ENCODE measurements at regions not wholly inside any gene's neighbourhood (a gene's known extent, or its start where the extent isn't known, plus 50 kb on each side); places are given as distances from the start of the nearest gene placed in this dataset.
"Not testable (repeated sequence)": the region's sequence is repeated elsewhere in the genome, so short reads cannot be mapped to it uniquely, and the experiment has no call there.

DNA sequence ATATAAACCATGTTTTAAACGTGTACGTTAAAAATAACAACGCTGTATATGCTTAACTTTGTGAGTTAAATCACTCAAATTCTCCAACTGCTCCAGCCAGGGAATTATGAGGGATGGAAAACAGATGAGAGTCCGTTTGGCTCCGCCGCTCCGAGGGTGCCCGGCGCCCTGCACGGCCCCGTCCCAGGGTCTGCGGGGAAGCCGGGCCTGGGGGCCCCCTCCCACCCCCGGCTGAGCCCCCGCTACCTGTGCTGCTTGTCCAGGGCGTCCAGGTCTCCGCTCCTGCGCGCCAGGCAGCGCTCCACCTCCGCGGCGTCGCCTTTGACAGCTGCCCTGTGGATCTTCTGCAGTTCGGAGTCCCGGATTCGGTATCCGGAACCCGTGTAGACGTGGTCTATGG is 415.5 kb downstream of the FOXD4L4 start:
- not testable (repeated sequence) for DNase-seq (ENCODE audit: low spot score)

GRCh38 chr9:66153021-66153725 is 416.2 kb downstream of the FOXD4L4 start:
- DNase-seq (ENCODE audit: low spot score) = peak; percentile 46

DNA sequence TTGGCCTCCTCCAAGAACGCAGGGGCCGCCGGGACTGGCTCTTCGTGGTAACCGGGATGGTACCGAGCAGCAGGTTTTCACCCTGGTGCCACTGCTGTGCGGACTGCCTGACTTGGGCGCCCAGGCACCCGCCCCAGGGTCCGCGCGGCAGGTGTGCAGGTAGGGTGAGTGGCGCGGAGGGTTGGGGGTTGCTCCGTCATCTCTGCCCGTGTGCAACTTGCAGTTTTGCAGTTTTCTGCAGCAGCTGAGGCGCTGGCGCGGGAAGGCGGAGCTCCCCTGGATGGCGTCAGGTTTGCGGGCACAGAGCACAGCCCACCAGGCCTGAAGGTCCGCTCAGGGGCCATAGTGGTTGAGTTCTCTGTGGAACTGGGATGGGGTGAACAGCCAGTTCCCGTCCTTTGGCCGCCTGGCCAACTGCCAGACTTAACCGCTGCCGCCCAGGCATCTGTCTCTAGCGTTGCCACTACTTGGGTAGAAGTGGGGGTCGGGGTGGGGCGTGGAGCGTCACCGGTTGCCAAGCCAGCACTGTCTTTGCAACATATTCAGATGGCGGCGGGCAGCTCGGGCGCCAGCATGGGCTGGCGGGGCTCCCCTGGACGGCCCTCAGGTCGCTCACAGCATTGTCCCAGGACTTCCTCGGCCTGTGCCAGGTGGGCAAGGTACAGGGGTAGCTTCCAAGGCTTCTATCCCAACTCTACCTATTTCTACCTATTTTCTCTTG is 417.2 kb downstream of the FOXD4L4 start:
- DNase-seq (ENCODE audit: low spot score) = not testable (repeated sequence)

DNA sequence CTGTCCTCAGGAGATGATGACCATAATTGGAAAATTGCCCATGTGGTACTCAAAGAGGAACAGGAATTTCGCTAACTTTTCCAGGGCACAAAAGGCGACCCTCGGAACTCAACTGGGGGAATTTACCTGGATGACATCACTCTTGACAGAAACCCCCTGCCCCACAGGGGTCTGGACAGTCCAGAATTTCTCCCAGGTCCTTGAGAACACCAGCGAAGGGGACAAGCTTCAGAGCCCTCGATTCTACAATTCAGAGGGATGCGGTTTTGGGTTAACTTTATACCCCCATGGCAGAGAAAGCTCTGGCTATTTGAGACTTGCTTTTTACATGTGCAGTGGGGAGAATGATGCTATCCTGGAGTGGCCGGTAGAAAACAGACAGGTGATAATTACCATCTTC is 445.4 kb downstream of the FOXD4L4 start:
- not testable (repeated sequence) for DNase-seq (ENCODE audit: low spot score)

- DNase-seq (ENCODE audit: low spot score) = not testable (repeated sequence)
These were observed 446.7 kb downstream of the FOXD4L4 start for GRCh38 chr9:66183648-66184047.

GRCh38 chr9:66197199-66197598 is 460.3 kb downstream of the FOXD4L4 start:
- not testable (repeated sequence) for DNase-seq (ENCODE audit: low spot score)

GRCh38 chr9:66198421-66198820 is 461.5 kb downstream of the FOXD4L4 start:
- not testable (repeated sequence) for DNase-seq (ENCODE audit: low spot score)

GRCh38 chr9:66206617-66207016 is 469.7 kb downstream of the FOXD4L4 start:
- DNase-seq (ENCODE audit: low spot score) = not testable (repeated sequence)

- not testable (repeated sequence) for DNase-seq (ENCODE audit: low spot score)
These were observed 471.0 kb downstream of the FOXD4L4 start for GRCh38 chr9:66207914-66208313.

DNA sequence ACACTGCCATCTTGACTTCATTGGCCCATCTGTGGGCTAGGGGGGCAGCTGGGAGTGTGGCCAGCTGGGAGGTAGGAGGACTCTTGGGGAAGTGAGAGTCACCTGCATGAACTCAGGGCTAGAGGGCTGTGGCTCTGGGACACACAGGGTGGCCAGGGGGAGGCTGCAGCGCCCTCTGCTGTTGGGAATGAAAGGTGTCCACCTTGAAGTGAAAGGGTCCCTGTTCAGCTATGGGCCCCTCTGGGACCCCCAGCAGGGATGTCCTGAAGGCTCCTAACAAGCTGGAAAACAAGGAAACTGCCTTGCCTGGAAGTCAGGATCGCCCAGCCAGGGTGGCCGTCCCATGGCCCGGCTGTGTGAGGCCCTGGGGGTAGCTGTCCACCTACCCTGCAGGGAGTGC is 507.8 kb downstream of the FOXD4L4 start:
- not testable (repeated sequence) for DNase-seq (ENCODE audit: low spot score)

- not testable (repeated sequence) for DNase-seq (ENCODE audit: low spot score)
These were observed 508.5 kb downstream of the FOXD4L4 start for GRCh38 chr9:66245481-66245880.

- DNase-seq (ENCODE audit: low spot score) = not testable (repeated sequence)
These were observed 520.6 kb downstream of the FOXD4L4 start for GRCh38 chr9:66257581-66257980.

GRCh38 chr9:66261576-66261975 is 524.6 kb downstream of the FOXD4L4 start:
- DNase-seq (ENCODE audit: low spot score) = not testable (repeated sequence)

GRCh38 chr9:66263621-66264020 is 526.7 kb downstream of the FOXD4L4 start:
- DNase-seq (ENCODE audit: low spot score) = not testable (repeated sequence)

GRCh38 chr9:66264786-66265185 is 527.8 kb downstream of the FOXD4L4 start:
- DNase-seq (ENCODE audit: low spot score) = not testable (repeated sequence)

DNA sequence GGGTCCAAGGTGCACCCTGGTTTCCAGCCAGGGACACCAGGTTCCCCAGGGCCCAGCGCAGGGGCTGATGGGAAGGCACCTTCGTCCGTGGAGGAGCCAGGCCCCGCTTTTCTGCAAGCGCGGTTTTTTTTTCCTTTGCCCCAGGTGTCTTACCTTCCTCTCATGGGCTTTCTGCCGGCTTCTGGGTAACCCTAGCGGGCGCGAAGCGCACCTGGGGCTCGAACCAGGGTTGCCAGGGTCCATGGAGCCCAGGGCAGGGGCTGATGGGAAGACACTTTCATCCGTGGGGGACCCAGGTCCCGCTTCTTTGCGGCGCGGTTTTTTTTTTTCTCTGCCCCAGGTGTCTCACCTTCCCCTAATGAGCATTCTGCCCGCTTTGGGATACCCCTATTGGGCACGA is 529.3 kb downstream of the FOXD4L4 start:
- not testable (repeated sequence) for DNase-seq (ENCODE audit: low spot score)

DNA sequence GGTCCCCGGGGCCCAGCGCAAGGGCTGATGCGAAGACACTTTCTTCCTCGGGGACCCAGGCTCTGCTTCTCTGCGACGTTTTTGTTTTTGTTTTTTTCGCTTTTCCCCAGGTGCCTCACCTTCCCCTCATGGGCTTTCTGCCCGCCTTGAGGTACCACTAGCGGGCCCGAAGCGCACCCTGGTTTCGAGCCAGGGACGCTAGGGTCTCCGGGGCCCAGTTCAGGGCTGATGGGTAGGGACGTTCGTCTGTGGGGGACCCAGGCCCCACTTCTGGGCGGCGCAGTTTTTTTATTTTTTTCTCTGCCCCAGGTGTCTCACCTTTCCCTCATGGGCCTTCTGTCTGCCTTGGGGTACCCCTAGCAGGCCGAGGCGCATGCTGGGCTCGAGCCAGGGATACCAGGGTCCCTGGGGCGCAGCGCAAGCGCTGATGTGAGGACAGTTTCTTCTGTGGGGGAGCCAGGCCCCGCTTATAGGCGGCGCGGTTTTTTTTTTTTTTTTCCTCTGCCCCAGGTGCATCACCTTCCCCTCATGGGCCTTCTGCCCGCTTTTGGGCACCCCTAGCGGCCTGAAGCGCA is 530.0 kb downstream of the FOXD4L4 start:
- DNase-seq (ENCODE audit: low spot score) = not testable (repeated sequence)

- DNase-seq (ENCODE audit: low spot score) = not testable (repeated sequence)
These were observed 530.7 kb downstream of the FOXD4L4 start for GRCh38 chr9:66267684-66268083.

DNA sequence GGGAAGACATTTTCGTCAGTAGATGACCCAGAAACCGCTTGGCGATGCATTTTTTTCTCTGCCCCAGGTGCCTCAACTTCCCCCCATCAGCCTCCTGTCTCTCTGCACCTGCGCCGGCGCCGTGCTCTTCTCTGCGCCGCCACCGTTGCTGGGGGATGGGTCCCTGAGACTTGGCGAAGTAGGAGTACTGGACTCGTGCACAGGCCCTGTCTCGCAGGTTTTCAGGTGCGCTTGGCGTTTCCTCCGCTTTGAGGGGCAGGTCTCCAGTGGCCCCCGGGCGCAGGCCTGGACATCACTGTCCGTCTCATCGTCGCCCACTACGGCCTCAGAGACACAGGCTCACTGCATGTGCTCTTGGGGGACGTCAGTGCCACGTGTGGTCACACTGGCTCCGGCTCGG is 532.1 kb downstream of the FOXD4L4 start:
- not testable (repeated sequence) for DNase-seq (ENCODE audit: low spot score)

GRCh38 chr9:66269783-66270182 is 532.8 kb downstream of the FOXD4L4 start:
- not testable (repeated sequence) for DNase-seq (ENCODE audit: low spot score)

- not testable (repeated sequence) for DNase-seq (ENCODE audit: low spot score)
These were observed 541.9 kb downstream of the FOXD4L4 start for GRCh38 chr9:66278809-66279208.

All from kidney capillary endothelial cell (primary cell).